VCaP (cell line): ENCODE measurements at regions not wholly inside any gene's neighbourhood (a gene's known extent, or its start where the extent isn't known, plus 50 kb on each side); places are given as distances from the start of the nearest gene placed in this dataset.

Experiments
- H3K27ac ChIP-seq: fragments of 450-650 bp; 2 replicates; pipeline ENCODE4 v1.5.1; 2017
- CTCF ChIP-seq: fragments of 450-650 bp; conservative IDR thresholded peaks from 2 replicates; pipeline ENCODE4 v1.5.1; 2017; ENCODE audit warnings: mild to moderate bottlenecking, moderate library complexity

- no peak for TF ChIP-seq CTCF
- no peak overlapping the region for H3K27ac ChIP-seq
Measured at GRCh38 chr10:123408660-123409059, 254.5 kb downstream of the BUB3 start.

- TF ChIP-seq CTCF: no peak
Measured at GRCh38 chr10:123409426-123409825, 255.2 kb downstream of the BUB3 start.

GRCh38 chr10:123409884-123410283 lies 255.7 kb downstream of the BUB3 start:
- H3K27ac ChIP-seq: no peak overlapping the region
- TF ChIP-seq CTCF: no peak

More at GRCh38 chr10:123409426-123409825, 255.2 kb downstream of the BUB3 start:
- H3K27ac ChIP-seq: no peak overlapping the region

GRCh38 chr10:123413353-123413752 lies 252.8 kb upstream of the GPR26 start:
- TF ChIP-seq CTCF: no peak
- H3K27ac ChIP-seq: no peak overlapping the region

GRCh38 chr10:123415523-123415922 lies 250.6 kb upstream of the GPR26 start:
- no peak for TF ChIP-seq CTCF
- H3K27ac ChIP-seq: no peak overlapping the region

GRCh38 chr10:123417414-123417813 lies 248.7 kb upstream of the GPR26 start:
- no peak for TF ChIP-seq CTCF
- no peak overlapping the region for H3K27ac ChIP-seq

- H3K27ac ChIP-seq: no peak overlapping the region
- no peak for TF ChIP-seq CTCF
Measured at GRCh38 chr10:123421461-123421860, 244.7 kb upstream of the GPR26 start.

GRCh38 chr10:123422261-123422660 lies 243.9 kb upstream of the GPR26 start:
- no peak for TF ChIP-seq CTCF
- no peak overlapping the region for H3K27ac ChIP-seq
